Caco-2 (cell line): ENCODE measurements at regions not wholly inside any gene's neighbourhood (a gene's known extent, or its start where the extent isn't known, plus 50 kb on each side); places are given as distances from the start of the nearest gene placed in this dataset.

Experiments
- BruUV-seq: library from RNA; stranded (reverse); fragments of 400-500 nt; replicated peaks from 2 replicates; lab custom pipeline; 2021; lab: Mats Ljungman, UMichigan
- CTCF ChIA-PET: fragments of 300-600 bp; sonication (Branson Sonifier 250); formaldehyde crosslinking; loops from one replicate; lab custom pipeline; 2022; ENCODE audit warnings: antibody characterized with exemption; lab: Charles Lee
- POLR2A ChIA-PET: fragments of 300-600 bp; sonication (Branson Sonifier 250); formaldehyde crosslinking; loops from one replicate; lab custom pipeline; 2022; ENCODE audit warnings: antibody characterized with exemption; lab: Charles Lee
- DNase-seq, 2 experiments: peaks; one replicate each; pipeline versions ENCODE4 v3.0.0 to v3.0.0-alpha.2; 2020 to 2022
- H3K27me3 ChIP-seq: replicated peaks from 2 replicates; pipeline ENCODE4 v1.6.0; 2011; ENCODE audit warnings: low read length; ENCODE audit not compliant: control insufficient read depth, insufficient read depth
- H3K36me3 ChIP-seq: 2 replicates; pipeline ENCODE4 v1.5.1; 2011; ENCODE audit warnings: low read length; ENCODE audit not compliant: control insufficient read depth, insufficient read depth
- H3K4me1 ChIP-seq: fragments of 250-450 bp; sonication (Bioruptor Pico); 2 replicates; pipeline ENCODE4 v1.5.1; 2020; ENCODE audit warnings: mild to moderate bottlenecking
- H3K4me3 ChIP-seq: 2 replicates; pipeline ENCODE4 v1.5.1; 2011; ENCODE audit warnings: low read depth, mild to moderate bottlenecking, control low read depth, low read length
- H3K9me3 ChIP-seq: fragments of 250-450 bp; sonication (Bioruptor Pico); 2 replicates; pipeline ENCODE4 v1.5.1; 2020; ENCODE audit warnings: mild to moderate bottlenecking, moderate library complexity
- H3K27ac Mint-ChIP-seq: one replicate; pipeline ENCODE4 v1.8.0; 2022; ENCODE audit warnings: mixed read lengths; ENCODE audit not compliant: unreplicated experiment
- H3K27me3 Mint-ChIP-seq: one replicate; pipeline ENCODE4 v1.8.0; 2022; ENCODE audit warnings: mixed read lengths; ENCODE audit not compliant: insufficient read depth, unreplicated experiment
- H3K36me3 Mint-ChIP-seq: one replicate; pipeline ENCODE4 v1.8.0; 2022; ENCODE audit warnings: mild to moderate bottlenecking, mixed read lengths; ENCODE audit not compliant: insufficient read depth, unreplicated experiment
- H3K4me1 Mint-ChIP-seq: one replicate; pipeline ENCODE4 v1.8.0; 2022; ENCODE audit warnings: low read depth, mixed read lengths; ENCODE audit not compliant: unreplicated experiment
- H3K4me3 Mint-ChIP-seq: one replicate; pipeline ENCODE4 v1.8.0; 2022; ENCODE audit warnings: mild to moderate bottlenecking, moderate library complexity, mixed read lengths; ENCODE audit not compliant: unreplicated experiment
- H3K9me3 Mint-ChIP-seq: one replicate; pipeline ENCODE4 v1.8.0; 2022; ENCODE audit warnings: mixed read lengths; ENCODE audit not compliant: unreplicated experiment
- intact Hi-C: fragments of 100-400 bp; cut with micrococcal nuclease; formaldehyde crosslinking; loops from one replicate; pipeline ENCODE4 v1.10.0; 2022; ENCODE audit not compliant: unreplicated experiment
- TF ChIP-seq, protein P1 (sequence below), 2 experiments: fragments of 200-600 bp in 1 of 2; IDR thresholded peaks; 1 replicate in 1 of 2; 2 replicates in 1 of 2; pipeline versions ENCODE4 v1.5.1 to v1.8.0; 2011 to 2022; ENCODE audit warnings: antibody characterized with exemption in 1 of 2, control low read depth in 1 of 2, inconsistent platforms in 1 of 2, low read depth in 1 of 2, low read length in 1 of 2, mild to moderate bottlenecking in 1 of 2, moderate library complexity in 1 of 2; ENCODE audit not compliant: insufficient read depth in 1 of 2, severe bottlenecking in 1 of 2, unreplicated experiment in 1 of 2

DNA sequence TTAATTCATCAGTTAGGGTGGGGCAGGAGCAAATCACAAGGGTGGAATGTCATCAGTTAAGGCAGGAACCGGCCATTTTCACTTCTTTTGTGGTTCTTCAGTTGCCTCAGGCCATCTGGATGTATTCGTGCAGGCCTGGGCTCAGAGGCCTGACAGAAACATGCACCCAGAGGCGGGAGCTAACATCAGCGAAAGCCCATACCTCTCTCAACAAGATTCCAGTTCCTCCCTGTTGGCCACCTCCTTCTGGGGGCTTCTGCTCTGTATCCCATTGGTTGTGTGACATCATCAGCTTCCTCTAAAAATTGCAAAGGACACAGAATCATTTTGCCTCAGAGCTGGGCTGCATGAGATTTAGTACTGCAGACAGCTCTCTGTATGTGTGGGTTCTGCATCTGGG, 134.3 kb downstream of the ZNF664 start:
- ChIA-PET POLR2A (no interaction called here), CTCF (no interaction called here)
- intact Hi-C loops = no loop called here
- H3K4me1 ChIP-seq = 0 out of 2 replicates have a peak, but pooled peaks cover 4% of the 10 kb centered on the region
- Mint-ChIP-seq H3K27me3 (no peaks in the 10 kb centered on the region), H3K9me3 (peaks cover 35% of the 10 kb centered on the region), H3K36me3 (peaks cover 8% of the 10 kb centered on the region), H3K27ac (no peak overlapping the region), H3K4me1 (peaks cover 7% of the 10 kb centered on the region), H3K4me3 (no peak overlapping the region)
- BruUV-seq = no TSS peak
- DNase-seq = peak in 1 of 2 experiments; percentile 40
- no peak overlapping the region for H3K4me3 ChIP-seq
- no peaks in the 10 kb centered on the region for H3K9me3 ChIP-seq
- no peaks in the 10 kb centered on the region for H3K36me3 ChIP-seq
- H3K27me3 ChIP-seq = no peaks in the 10 kb centered on the region
- TF ChIP-seq, protein P1, sequence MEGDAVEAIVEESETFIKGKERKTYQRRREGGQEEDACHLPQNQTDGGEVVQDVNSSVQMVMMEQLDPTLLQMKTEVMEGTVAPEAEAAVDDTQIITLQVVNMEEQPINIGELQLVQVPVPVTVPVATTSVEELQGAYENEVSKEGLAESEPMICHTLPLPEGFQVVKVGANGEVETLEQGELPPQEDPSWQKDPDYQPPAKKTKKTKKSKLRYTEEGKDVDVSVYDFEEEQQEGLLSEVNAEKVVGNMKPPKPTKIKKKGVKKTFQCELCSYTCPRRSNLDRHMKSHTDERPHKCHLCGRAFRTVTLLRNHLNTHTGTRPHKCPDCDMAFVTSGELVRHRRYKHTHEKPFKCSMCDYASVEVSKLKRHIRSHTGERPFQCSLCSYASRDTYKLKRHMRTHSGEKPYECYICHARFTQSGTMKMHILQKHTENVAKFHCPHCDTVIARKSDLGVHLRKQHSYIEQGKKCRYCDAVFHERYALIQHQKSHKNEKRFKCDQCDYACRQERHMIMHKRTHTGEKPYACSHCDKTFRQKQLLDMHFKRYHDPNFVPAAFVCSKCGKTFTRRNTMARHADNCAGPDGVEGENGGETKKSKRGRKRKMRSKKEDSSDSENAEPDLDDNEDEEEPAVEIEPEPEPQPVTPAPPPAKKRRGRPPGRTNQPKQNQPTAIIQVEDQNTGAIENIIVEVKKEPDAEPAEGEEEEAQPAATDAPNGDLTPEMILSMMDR (IDR thresholded peaks at IDR 0.05; ENCODE audit: insufficient read depth in 1 of 2, low read depth in 1 of 2, low read length in 1 of 2, severe bottlenecking in 1 of 2, unreplicated experiment in 1 of 2) = no peak

DNA sequence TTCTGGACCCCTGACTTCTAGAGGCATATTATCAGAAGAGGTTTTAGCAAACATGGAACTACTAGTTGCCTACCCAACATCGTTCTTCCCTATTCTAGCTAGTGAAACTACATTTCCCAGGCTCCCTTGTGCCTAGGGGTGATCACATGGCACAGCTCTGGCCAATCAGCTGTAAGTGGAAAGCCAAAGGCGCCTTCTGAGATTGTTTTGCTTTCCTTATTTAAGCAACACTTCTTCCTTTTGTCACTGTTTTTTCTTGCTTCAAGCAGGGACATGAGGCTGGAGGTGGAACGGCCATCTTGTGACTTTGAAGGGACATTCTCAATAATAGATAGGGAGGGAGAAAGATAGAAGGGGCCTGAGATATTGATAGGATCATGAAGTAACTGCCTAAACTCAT, 136.7 kb downstream of the ZNF664 start:
- intact Hi-C loops = no loop called here
- CTCF ChIA-PET = no interaction called here
- Histone ChIP-seq H3K27me3 (no peaks in the 10 kb centered on the region), H3K4me3 (no peak overlapping the region), H3K4me1 (0 out of 2 replicates have a peak, but pooled peaks cover 4% of the 10 kb centered on the region), H3K9me3 (no peaks in the 10 kb centered on the region; the same call in 1 of the 2 replicates), H3K36me3 (no peaks in the 10 kb centered on the region)
- peaks cover 7% of the 10 kb centered on the region for H3K4me1 Mint-ChIP-seq
- DNase-seq = peak; percentile 33 to 58
- BruUV-seq = no TSS peak
- POLR2A ChIA-PET = no interaction called here
- H3K27ac Mint-ChIP-seq = peak overlapping the region; percentile 40
- peaks cover 8% of the 10 kb centered on the region for H3K36me3 Mint-ChIP-seq
- H3K4me3 Mint-ChIP-seq = no peak overlapping the region
- no peaks in the 10 kb centered on the region for H3K27me3 Mint-ChIP-seq
- TF ChIP-seq, protein P1 (IDR thresholded peaks at IDR 0.05; ENCODE audit: insufficient read depth in 1 of 2, low read depth in 1 of 2, low read length in 1 of 2, severe bottlenecking in 1 of 2, unreplicated experiment in 1 of 2) = no peak
- H3K9me3 Mint-ChIP-seq = peaks cover 35% of the 10 kb centered on the region

DNA sequence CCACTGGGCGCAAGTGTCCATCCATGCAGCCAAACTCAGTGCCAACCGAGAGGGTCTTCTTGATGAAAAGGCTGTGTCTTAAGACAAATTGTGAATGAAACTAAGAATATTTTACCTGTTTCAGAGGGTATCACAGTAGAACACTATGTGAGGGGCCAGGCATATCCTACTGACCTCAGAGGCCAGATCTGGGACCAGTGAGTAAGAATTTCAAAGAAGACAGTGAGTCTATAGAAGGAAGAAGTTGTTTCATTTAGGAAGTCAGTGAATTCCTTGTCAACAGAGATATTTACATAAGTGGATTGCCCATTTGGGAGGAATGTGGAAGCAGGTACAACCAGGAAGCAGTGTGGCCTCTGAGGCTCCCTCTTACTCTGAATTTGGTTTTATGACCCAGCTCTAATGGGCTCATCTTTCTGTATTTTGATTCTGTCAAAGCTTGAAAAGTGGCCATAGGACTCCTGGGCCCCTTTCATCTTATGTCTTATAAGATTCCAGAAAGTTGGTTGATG, 137.4 kb downstream of the ZNF664 start:
- H3K27me3 ChIP-seq = no peaks in the 10 kb centered on the region
- no TSS peak for BruUV-seq
- ChIA-PET POLR2A (no interaction called here), CTCF (no interaction called here)
- Mint-ChIP-seq H3K4me3 (no peak overlapping the region), H3K4me1 (peaks cover 7% of the 10 kb centered on the region), H3K27ac (no peak overlapping the region), H3K27me3 (no peaks in the 10 kb centered on the region), H3K36me3 (peaks cover 8% of the 10 kb centered on the region), H3K9me3 (peaks cover 35% of the 10 kb centered on the region)
- 0 out of 2 replicates have a peak, but pooled peaks cover 4% of the 10 kb centered on the region for H3K4me1 ChIP-seq
- H3K4me3 ChIP-seq = no peak overlapping the region
- no peaks in the 10 kb centered on the region; the same call in 1 of the 2 replicates for H3K9me3 ChIP-seq
- intact Hi-C loops = no loop called here
- DNase-seq = no peak
- no peaks in the 10 kb centered on the region for H3K36me3 ChIP-seq
- TF ChIP-seq, protein P1 (IDR thresholded peaks at IDR 0.05; ENCODE audit: insufficient read depth in 1 of 2, low read depth in 1 of 2, low read length in 1 of 2, severe bottlenecking in 1 of 2, unreplicated experiment in 1 of 2) = no peak
